DLD1 (cell line): ENCODE measurements at regions not wholly inside any gene's neighbourhood (a gene's known extent, or its start where the extent isn't known, plus 50 kb on each side); places are given as distances from the start of the nearest gene placed in this dataset.

Experiments used
- in situ Hi-C: cut with HindIII; loops from 2 replicates; pipeline ENCODE4 v1.10.0; 2017; ENCODE audit warnings: low sequenced_read_pairs

- in situ Hi-C loops: no loop called here
Observed at GRCh38 chr1:29876902-29877301, 640.6 kb downstream of the PTPRU start.

- in situ Hi-C loops: no loop called here
Observed at GRCh38 chr1:29876441-29876840, 640.1 kb downstream of the PTPRU start.

- in situ Hi-C loops: no loop called here
Observed at GRCh38 chr1:29875557-29876028, 639.3 kb downstream of the PTPRU start.

GRCh38 chr1:29870621-29871020 lies 634.3 kb downstream of the PTPRU start:
- in situ Hi-C loops: no loop called here

DNA sequence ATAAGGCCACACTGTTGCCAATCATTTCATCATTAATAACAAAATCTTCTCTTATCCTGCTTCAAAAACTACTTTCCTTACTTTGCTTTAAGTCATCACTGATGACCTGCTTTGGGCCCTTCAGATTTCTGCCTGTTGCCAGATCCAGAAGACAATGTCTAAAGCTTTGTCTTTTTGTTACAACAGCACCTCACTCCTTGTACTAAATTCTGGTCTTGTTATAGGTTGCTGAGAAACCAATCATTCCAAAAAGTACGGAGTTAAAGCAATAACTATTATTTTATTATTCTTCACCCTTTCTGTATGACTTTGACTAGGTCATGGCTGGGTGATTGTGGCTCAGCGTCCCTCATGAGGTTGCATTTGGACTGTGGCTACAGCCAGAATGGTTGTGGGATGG lies 633.5 kb downstream of the PTPRU start:
- in situ Hi-C loops: no loop called here

GRCh38 chr1:29868944-29869343 lies 632.6 kb downstream of the PTPRU start:
- in situ Hi-C loops: no loop called here

- in situ Hi-C loops: no loop called here
Observed at GRCh38 chr1:29868096-29868495, 631.8 kb downstream of the PTPRU start.

DNA sequence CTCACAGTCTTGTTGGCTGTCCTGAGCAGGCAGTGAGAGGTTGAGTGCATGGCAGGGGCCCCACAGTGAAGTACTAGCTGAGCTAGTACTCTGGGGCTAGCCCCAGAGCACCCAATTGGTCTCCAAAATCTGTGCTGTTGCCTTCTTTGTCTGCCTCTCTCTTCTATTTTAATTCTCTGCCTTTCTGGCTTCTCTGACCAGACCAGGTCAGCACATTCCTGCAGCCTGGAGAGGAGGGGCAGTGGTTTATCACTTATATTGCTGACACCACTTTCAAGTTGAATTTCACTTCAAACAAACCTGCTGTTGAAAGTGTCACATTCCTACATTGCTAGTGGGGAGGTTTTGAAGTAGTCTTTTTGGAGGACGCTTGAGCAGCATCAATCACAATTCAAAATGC lies 628.7 kb downstream of the PTPRU start:
- in situ Hi-C loops: no loop called here

DNA sequence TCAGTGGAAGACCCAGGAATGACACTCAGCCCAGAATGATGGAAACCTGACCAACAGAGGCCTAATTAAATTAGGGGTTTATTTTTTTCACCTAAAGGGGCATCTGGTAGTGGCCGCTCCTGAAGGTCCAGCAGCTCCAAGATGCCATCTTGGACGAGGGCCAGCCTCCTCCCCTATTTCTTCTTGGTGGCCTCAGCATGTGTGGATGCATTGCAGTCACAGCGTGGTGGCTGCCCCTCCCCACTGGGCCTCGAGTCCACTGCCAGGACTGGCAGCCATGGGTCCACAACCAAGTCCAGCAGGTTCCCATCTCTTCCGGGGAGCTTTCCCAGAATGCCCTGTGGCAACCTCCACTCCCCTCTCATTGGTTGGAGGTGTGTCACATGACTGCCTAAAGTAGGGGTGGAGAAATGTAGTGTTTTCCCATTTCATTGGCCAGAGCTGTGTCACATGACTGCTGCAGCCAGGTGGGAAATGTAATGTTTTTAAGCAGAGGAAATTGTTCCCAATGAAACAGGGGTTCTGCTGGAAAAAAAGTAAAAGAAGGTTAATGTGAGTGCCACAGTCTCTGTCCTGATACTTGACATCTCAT lies 628.2 kb downstream of the PTPRU start:
- in situ Hi-C loops: no loop called here

- in situ Hi-C loops: no loop called here
Observed at GRCh38 chr1:29861922-29862321, 625.6 kb downstream of the PTPRU start.

DNA sequence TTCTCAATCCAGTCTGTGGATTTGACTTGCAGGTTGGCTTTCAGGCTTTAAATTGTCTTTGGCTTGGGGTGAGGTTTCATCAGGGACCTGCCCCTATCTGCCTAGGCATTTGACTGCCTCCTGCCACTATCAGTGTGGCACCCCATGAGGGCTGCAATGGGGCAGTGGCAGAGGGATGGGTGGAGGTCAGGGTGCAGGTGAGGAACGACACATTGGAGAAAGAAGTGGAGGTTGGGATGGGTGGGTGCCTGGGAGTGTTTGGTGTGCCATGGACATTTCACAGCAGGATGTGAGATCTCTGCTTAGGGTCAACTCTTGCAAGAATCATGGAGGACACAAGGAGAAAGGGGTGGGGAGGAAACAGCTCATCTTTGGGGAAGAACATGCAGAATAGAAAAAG lies 625.1 kb downstream of the PTPRU start:
- in situ Hi-C loops: no loop called here

DNA sequence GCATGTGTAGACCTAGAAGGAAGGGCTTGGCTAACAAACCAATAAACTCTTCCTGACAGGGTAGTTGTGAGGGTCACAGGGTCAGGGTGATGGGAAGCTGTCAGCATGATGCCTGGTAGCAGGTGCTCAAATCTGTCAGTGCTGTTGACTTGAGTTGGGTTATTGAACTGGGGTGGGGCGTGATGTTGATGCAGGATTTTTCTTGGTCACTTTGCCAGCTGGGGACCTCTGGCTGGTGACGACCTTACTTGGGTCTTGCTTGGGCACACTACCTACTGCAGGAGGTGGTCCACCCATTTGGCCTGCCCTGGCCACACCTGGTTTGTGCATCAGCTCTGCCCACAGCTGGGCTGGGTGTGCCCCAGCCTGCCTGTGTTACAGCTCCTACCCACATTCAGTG lies 624.4 kb downstream of the PTPRU start:
- in situ Hi-C loops: no loop called here

DNA sequence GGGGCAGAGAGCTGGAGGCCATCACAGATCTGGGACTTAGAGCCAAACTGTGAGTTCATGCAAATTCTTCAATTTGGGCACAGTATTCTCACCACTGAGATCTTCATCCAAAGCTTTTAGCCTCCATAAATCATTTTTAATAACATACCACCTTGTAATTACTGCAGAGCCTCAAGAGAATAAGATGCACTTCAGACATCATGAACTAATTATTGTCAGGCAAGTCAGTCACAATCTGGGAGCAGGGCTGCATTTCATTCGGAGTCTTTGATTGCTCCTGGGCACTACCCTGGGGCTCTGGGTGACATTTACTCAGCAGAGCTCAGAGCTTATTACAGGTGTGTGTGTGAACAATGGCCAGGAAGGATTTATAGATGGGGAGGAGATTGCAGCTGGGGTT lies 623.7 kb downstream of the PTPRU start:
- in situ Hi-C loops: no loop called here

DNA sequence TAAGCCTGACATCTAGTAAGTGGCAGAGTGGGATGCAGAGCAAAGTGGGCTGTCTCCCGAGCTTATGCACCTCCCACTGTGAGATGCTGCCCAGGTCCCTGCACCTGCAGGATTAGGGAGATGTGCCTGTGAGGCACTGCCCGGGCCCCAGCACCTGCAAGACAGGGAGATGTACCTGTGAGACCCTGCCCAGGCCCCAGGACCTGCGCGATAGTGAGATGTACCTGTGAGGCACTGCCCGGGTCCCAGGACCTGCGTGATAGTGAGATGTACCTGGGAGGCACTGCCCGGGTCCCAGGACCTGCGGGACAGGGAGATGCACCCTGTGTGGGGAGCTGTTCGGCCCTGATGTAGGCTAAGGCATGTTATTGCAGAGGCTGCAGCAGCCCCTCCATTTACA lies 622.8 kb downstream of the PTPRU start:
- in situ Hi-C loops: no loop called here

DNA sequence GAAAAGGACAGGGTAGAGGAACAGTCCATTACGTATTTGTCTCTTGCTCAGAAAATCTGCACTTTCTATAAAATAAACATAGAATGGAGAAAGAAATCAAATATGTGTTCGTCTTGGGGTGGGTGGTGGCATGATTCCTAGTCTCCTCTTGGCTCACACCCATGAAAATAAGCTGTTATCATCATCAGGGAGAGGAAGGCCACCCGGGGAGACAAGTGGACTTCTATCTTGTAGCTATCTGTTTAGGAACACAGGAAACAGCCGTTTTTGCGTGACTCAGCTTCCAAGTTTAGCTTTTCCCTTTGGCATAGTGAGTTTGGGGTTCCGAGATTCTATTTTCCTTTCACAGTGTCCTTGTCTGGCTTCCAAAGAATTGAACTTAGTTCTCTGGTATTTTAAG lies 622.3 kb downstream of the PTPRU start:
- in situ Hi-C loops: no loop called here

- in situ Hi-C loops: no loop called here
Observed at GRCh38 chr1:29856340-29857114, 620.2 kb downstream of the PTPRU start.

DNA sequence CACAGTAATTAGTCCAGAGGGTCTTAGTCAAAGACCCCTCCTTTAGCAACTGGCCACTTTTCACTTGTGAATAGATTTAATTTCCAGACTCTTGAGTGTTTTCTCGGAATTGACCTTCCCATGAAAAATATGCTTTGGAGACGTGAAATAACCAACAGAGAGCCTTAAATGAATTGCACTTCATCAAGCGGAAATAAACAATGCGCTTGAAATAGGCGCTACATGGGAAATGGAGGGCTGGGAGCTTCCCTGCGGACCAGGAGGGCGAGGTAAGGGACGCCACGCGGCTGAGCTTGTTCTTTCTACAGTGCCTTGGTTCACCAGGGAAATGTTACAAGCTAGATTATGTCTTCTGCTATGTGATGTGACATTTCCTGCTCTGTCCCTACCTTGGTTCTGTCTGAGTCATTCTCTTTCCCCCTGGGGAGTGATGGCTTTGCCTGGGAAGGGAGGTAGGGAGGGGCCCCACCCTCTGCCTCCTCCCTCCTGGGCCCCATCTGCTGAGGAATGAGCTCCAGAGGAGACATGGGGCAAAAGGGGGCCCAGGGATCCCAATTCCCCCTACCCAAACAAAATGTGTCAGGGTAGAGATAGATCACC lies 619.3 kb downstream of the PTPRU start:
- in situ Hi-C loops: no loop called here

GRCh38 chr1:29854700-29855276 lies 618.5 kb downstream of the PTPRU start:
- in situ Hi-C loops: no loop called here

GRCh38 chr1:29853716-29854330 lies 617.5 kb downstream of the PTPRU start:
- in situ Hi-C loops: no loop called here

GRCh38 chr1:29852248-29852647 lies 615.9 kb downstream of the PTPRU start:
- in situ Hi-C loops: no loop called here

DNA sequence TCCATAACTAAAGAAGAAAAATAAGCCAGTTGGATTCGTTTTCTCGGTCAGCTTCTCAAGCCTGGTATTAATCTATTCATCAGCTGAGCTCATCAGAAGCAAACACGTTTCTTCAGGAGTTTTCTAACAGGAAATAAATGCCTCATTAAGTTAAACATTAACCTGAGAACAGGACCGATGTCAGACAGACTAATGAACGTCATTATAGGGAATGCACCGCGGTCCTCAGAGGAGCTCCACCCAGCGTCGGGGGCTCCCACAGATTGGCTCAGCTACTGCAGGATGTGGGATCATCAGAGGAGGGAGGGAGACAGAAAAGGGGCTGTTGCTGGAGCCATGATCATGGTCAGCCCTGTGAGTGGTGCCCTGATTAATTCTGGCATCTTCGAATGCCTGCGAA lies 615.4 kb downstream of the PTPRU start:
- in situ Hi-C loops: no loop called here
